Kidney epithelial cell (primary cell): ENCODE measurements at regions not wholly inside any gene's neighbourhood (a gene's known extent, or its start where the extent isn't known, plus 50 kb on each side); places are given as distances from the start of the nearest gene placed in this dataset.

Source experiments
- DNase-seq: peaks from one replicate; pipeline ENCODE4 v3.0.0-alpha.2; 2010; ENCODE audit warnings: low read depth
- H3K27me3 ChIP-seq: 2 replicates; pipeline ENCODE4 v1.6.0; 2011; ENCODE audit warnings: low read length; ENCODE audit not compliant: control insufficient read depth, insufficient read depth
- H3K36me3 ChIP-seq: 2 replicates; pipeline ENCODE4 v1.5.1; 2011; ENCODE audit warnings: low read length; ENCODE audit not compliant: control insufficient read depth, insufficient read depth
- H3K4me3 ChIP-seq: 2 replicates; pipeline ENCODE4 v1.5.1; 2011; ENCODE audit warnings: low read depth, mild to moderate bottlenecking, control low read depth, low read length
- TF ChIP-seq, protein P1 (sequence below): IDR thresholded peaks from 2 replicates; pipeline ENCODE4 v1.5.1; 2011; ENCODE audit warnings: mild to moderate bottlenecking, moderate library complexity, low read length, control low read depth, inconsistent platforms; ENCODE audit not compliant: insufficient read depth, poor library complexity, severe bottlenecking

DNA sequence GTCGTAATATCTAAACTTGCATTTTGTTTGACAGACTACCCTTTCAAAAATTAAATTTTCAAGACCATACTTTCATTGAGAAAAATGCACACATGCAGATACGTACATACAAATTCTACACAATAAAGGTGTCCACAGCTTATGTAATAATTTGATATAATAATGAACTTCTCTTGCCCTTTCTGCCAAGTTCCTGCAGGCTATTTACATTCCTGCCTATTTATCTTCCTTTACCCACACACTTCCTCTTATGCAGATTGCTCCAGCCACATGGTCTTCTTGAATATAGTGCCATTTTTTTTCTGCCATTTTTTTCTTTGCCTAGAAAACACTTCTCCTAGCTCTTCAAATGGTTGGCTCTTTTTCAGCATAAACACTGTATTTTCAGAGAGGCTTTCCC lies 826.9 kb upstream of the CDH8 start:
- TF ChIP-seq, protein P1, sequence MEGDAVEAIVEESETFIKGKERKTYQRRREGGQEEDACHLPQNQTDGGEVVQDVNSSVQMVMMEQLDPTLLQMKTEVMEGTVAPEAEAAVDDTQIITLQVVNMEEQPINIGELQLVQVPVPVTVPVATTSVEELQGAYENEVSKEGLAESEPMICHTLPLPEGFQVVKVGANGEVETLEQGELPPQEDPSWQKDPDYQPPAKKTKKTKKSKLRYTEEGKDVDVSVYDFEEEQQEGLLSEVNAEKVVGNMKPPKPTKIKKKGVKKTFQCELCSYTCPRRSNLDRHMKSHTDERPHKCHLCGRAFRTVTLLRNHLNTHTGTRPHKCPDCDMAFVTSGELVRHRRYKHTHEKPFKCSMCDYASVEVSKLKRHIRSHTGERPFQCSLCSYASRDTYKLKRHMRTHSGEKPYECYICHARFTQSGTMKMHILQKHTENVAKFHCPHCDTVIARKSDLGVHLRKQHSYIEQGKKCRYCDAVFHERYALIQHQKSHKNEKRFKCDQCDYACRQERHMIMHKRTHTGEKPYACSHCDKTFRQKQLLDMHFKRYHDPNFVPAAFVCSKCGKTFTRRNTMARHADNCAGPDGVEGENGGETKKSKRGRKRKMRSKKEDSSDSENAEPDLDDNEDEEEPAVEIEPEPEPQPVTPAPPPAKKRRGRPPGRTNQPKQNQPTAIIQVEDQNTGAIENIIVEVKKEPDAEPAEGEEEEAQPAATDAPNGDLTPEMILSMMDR, result no peak

DNA sequence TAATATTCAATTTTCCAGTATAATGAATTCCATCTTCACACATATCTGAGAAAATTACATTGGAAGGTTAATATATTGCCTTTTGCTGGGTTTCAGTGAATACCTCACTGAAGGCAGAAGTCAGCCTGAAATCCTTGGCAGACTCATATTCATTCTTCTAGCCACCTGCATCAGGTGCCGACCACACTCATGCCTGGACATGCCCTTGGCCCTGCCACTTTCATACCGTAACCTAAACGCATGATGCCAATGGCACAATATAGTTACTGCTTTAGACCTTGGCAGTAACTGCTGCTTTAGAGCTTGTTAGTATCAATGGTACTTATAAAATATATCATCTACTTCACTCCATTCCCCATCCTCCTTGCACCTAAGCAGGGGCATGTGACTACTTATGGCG lies 817.6 kb upstream of the CDH8 start:
- DNase-seq, result no peak
- H3K36me3 ChIP-seq, result no peaks in the 10 kb centered on the region
- H3K4me3 ChIP-seq, result no peak overlapping the region
- TF ChIP-seq, protein P1, result no peak
- H3K27me3 ChIP-seq, result no peaks in the 10 kb centered on the region

More for the DNA sequence above, 826.9 kb upstream of the CDH8 start:
- no peak for DNase-seq
- H3K36me3 ChIP-seq, result no peaks in the 10 kb centered on the region
- H3K27me3 ChIP-seq, result no peaks in the 10 kb centered on the region
- no peak overlapping the region for H3K4me3 ChIP-seq

DNA sequence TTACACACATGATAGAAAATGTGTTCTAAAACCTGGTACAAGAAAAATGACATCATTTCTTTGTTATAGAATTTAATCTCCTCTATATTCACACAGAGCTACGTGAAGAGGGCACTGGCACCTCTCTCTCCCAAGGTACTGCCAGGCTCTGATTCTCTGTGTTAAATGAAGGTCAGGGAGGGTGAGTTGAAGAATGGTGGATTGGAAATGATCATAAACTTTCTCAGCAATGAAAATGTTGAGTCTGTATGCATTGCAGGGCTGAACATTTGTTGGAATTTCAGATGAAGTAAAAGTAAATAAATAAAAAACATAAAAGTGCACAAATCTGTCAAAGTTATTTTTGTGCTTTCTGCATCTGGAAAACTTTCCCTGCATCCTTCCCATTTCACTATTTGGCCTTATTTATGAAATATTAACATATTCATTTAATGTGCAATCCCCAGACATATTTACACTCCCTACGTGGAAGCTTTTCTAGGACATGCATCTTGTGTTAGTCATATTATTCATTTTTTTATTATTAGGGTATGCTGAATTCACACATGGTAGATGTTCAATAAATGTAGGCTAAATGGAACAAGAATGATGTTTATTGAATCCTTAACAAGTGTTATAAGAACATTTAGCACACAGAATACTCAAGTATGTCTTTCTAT lies 810.3 kb upstream of the CDH8 start:
- DNase-seq, result no peak
- TF ChIP-seq, protein P1, result no peak
- no peak overlapping the region for H3K4me3 ChIP-seq
- no peaks in the 10 kb centered on the region for H3K36me3 ChIP-seq
- no peaks in the 10 kb centered on the region for H3K27me3 ChIP-seq

DNA sequence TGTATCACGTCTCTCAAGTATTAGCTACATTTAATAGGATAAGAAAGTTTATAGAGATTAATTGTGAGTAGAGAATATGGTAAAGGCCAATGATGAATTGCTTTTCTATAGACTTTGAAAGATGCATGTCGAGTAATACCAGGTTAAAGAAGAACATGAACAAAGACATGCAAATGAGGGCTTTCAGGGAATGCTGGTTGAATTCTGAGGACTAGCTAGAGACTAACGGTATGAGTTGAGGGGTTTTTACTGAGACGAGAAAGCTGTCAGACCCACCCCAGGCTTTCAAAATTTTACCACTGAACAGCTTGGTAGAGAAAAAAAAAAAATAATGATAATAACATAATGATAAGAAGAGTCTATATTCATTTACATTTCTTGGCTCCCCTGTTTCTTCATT lies 796.0 kb upstream of the CDH8 start:
- TF ChIP-seq, protein P1, result no peak
- Histone ChIP-seq H3K27me3 (no peaks in the 10 kb centered on the region), H3K36me3 (no peaks in the 10 kb centered on the region), H3K4me3 (no peak overlapping the region)
- no peak for DNase-seq

DNA sequence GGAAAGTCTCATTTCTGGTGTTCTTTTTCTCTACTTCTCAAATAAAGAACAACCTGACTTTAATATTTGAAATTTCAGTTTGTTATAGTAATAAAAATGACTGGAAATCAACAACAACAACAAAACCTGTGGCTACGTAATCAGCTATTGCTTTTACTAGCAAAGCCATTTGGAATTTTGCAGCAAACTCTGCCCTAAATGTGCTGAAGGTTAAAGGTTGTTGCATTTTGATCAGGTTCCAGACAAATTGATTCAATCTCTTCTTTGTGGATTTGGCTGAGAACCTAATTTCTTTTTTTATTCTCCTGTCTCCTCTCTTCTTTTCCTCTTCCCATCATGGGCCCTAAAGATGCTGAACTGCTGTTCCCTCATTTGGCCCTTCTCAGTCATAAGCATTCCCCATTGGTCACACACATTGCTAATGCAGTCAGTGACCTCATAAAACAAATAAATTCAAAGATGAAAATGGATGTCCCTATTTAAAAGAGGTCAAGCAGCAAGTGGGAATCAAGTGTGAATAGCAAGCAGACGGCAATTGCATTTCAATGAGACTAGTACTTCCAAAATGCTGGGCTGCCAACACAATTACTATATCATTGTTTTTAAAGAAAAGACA lies 795.1 kb upstream of the CDH8 start:
- TF ChIP-seq, protein P1, result no peak
- no peaks in the 10 kb centered on the region for H3K27me3 ChIP-seq
- H3K4me3 ChIP-seq, result no peak overlapping the region
- H3K36me3 ChIP-seq, result no peaks in the 10 kb centered on the region
- DNase-seq, result no peak

DNA sequence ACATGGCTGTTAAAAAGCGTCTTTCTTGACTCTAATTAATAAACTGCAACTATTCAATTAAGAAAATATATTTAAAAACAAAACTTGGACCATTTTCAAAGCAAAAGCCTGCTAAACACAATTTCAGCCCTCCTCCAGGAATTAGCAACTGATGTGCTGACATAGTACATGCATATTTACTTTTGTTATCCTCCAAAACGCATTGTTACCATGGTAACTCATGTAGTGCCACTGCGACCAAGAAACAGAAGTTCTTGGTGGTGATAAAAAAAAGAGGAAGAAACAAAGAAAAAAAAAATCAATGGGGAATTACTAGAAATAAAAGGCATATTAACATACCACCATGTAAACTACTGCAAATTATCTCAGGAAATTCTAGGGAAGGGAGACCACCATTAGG lies 793.4 kb upstream of the CDH8 start:
- Histone ChIP-seq H3K4me3 (no peak overlapping the region), H3K27me3 (no peaks in the 10 kb centered on the region), H3K36me3 (no peaks in the 10 kb centered on the region)
- TF ChIP-seq, protein P1, result no peak
- no peak for DNase-seq
